ENCODE measurements at regions not wholly inside any gene's neighbourhood (a gene's known extent, or its start where the extent isn't known, plus 50 kb on each side); places are given as distances from the start of the nearest gene placed in this dataset.

GRCh38 chr5:126277762-126278161 lies 145.4 kb upstream of the GRAMD2B start:
- TF ChIP-seq CEBPB (IDR thresholded peaks at IDR 0.05) (no peak), KDM1A (IDR thresholded peaks at IDR 0.05; ENCODE audit: low read depth) (no peak), JUN (IDR thresholded peaks at IDR 0.05) (no peak), MAZ (IDR thresholded peaks at IDR 0.05; ENCODE audit: borderline replicate concordance, low read depth, low read length) (no peak), PHF8 (IDR thresholded peaks at IDR 0.05; ENCODE audit: borderline replicate concordance, low read depth) (no peak), SMC3 (IDR thresholded peaks at IDR 0.05) (no peak), ELK1 (IDR thresholded peaks at IDR 0.05; ENCODE audit: low read depth, low read length) (no peak)
- ChIA-PET CTCF (no interaction called here), POLR2A (no interaction called here)
- Histone ChIP-seq H3K4me3 (no peak overlapping the region), H3K4me1 (no peaks in the 10 kb centered on the region), H3K4me2 (no peak overlapping the region), H3K27ac (no peak overlapping the region), H3K9me3 (no peaks in the 10 kb centered on the region)
- ATAC-seq, result no peak
- no peak for FAIRE-seq
- DNase-seq (ENCODE audit: low read depth in 1 of 2, low spot score in 1 of 2), result no peak

GRCh38 chr5:126280343-126280742 lies 142.9 kb upstream of the GRAMD2B start:
- DNase-seq (ENCODE audit: low read depth in 1 of 2, low spot score in 1 of 2) (no peak), ATAC-seq (no peak), FAIRE-seq (no peak)
- Histone ChIP-seq H3K4me2 (no peak overlapping the region), H3K4me1 (no peaks in the 10 kb centered on the region), H3K4me3 (no peak overlapping the region), H3K27ac (no peak overlapping the region), H3K9me3 (no peaks in the 10 kb centered on the region)
- TF ChIP-seq KDM5A (IDR thresholded peaks at IDR 0.05) (no peak), HDAC2 (IDR thresholded peaks at IDR 0.05) (no peak), CHD2 (IDR thresholded peaks at IDR 0.05; ENCODE audit: low read length, partially characterized antibody) (no peak), CHD4 (IDR thresholded peaks at IDR 0.05; ENCODE audit: borderline replicate concordance) (no peak), TP53 (CRISPR knock-in tag; IDR thresholded peaks at IDR 0.05) (no peak), EHMT2 (IDR thresholded peaks at IDR 0.05; ENCODE audit: low read depth) (no peak), POLR2A (IDR thresholded peaks at IDR 0.05; ENCODE audit: low read length) (no peak), RAD21 (conservative IDR thresholded peaks at IDR 0.05 in 1 of 2, IDR thresholded peaks at IDR 0.05 in 1 of 2) (no peak), USF2 (IDR thresholded peaks at IDR 0.05) (no peak), PBX3 (IDR thresholded peaks at IDR 0.05) (no peak), CBX8 (IDR thresholded peaks at IDR 0.05) (no peak), TFCP2L1 (CRISPR knock-in tag; IDR thresholded peaks at IDR 0.05) (no peak), JUN (IDR thresholded peaks at IDR 0.05) (no peak)
- POLR2A ChIA-PET, result no interaction called here
- WGBS (ENCODE audit: missing lambda C conversion rate), result 0% methylated on average over 1 of the region's 1 CpG
- CTCF ChIA-PET, result no interaction called here

GRCh38 chr5:126280846-126281245 lies 142.4 kb upstream of the GRAMD2B start:
- no peak overlapping the region for H3K4me2 ChIP-seq
- ATAC-seq (no peak), DNase-seq (ENCODE audit: low read depth in 1 of 2, low spot score in 1 of 2) (no peak), FAIRE-seq (no peak)
- no peak overlapping the region for H3K4me3 ChIP-seq
- ChIA-PET POLR2A (no interaction called here), CTCF (no interaction called here)
- H3K27ac ChIP-seq, result no peak overlapping the region
- H3K9me3 ChIP-seq, result no peaks in the 10 kb centered on the region
- H3K4me1 ChIP-seq, result no peaks in the 10 kb centered on the region
- TF ChIP-seq EHF (CRISPR knock-in tag; IDR thresholded peaks at IDR 0.05), result no peak
- no peak for TF ChIP-seq EHMT2 (IDR thresholded peaks at IDR 0.05; ENCODE audit: low read depth)
- no peak for TF ChIP-seq SREBF2 (IDR thresholded peaks at IDR 0.05)
- no peak for TF ChIP-seq JUN (IDR thresholded peaks at IDR 0.05)
- TF ChIP-seq RNF2 (IDR thresholded peaks at IDR 0.05; ENCODE audit: borderline replicate concordance, low read depth), result no peak
- TF ChIP-seq FOXS1 (CRISPR knock-in tag; IDR thresholded peaks at IDR 0.05), result no peak
